Astrocyte (in vitro differentiated cells and primary cell): ENCODE measurements at regions not wholly inside any gene's neighbourhood (a gene's known extent, or its start where the extent isn't known, plus 50 kb on each side); places are given as distances from the start of the nearest gene placed in this dataset.

ENCODE experiments used
- DNase-seq: peaks from one replicate; pipeline ENCODE4 v3.0.0-alpha.2; 2010; ENCODE audit warnings: low read depth
- FAIRE-seq: peaks from 2 replicates; lab custom pipeline; 2011; peaks lifted over from hg19 to GRCh38; lab: Jason Lieb, UNC
- H2AFZ ChIP-seq: 2 replicates; pipeline ENCODE4 v1.6.0; 2012; ENCODE audit warnings: low read depth, low read length, inconsistent platforms
- H3K27ac ChIP-seq: 2 replicates; pipeline ENCODE4 v1.5.1; 2011; ENCODE audit warnings: low read depth, low read length, inconsistent platforms
- H3K27me3 ChIP-seq: 2 replicates; pipeline ENCODE4 v1.6.0; 2011; ENCODE audit warnings: low read length, inconsistent platforms; ENCODE audit not compliant: insufficient read depth
- H3K36me3 ChIP-seq: 2 replicates; pipeline ENCODE4 v1.5.1; 2011; ENCODE audit warnings: low read length, inconsistent platforms; ENCODE audit not compliant: insufficient read depth
- H3K4me1 ChIP-seq: 2 replicates; pipeline ENCODE4 v1.5.1; 2011; ENCODE audit warnings: low read length, inconsistent platforms; ENCODE audit not compliant: insufficient read depth
- H3K4me2 ChIP-seq: 2 replicates; pipeline ENCODE4 v1.6.0; 2012; ENCODE audit warnings: low read length, inconsistent platforms
- H3K4me3 ChIP-seq: 2 replicates; pipeline ENCODE4 v1.5.1; 2011; ENCODE audit warnings: low read depth, mild to moderate bottlenecking, low read length, inconsistent platforms; ENCODE audit not compliant: insufficient read depth
- H3K79me2 ChIP-seq: 2 replicates; pipeline ENCODE4 v1.6.0; 2012; ENCODE audit warnings: mild to moderate bottlenecking, low read length, inconsistent platforms; ENCODE audit not compliant: insufficient read depth
- H3K9ac ChIP-seq: 2 replicates; pipeline ENCODE4 v1.6.0; 2012; ENCODE audit warnings: mild to moderate bottlenecking, low read length, inconsistent platforms
- H3K9me3 ChIP-seq: 2 replicates; pipeline ENCODE4 v1.5.1; 2012; ENCODE audit warnings: low read depth, mild to moderate bottlenecking, low read length, inconsistent platforms; ENCODE audit not compliant: insufficient read depth
- H4K20me1 ChIP-seq: 2 replicates; pipeline ENCODE4 v1.6.0; 2012; ENCODE audit warnings: low read length, inconsistent platforms; ENCODE audit not compliant: insufficient read depth
- H3K27ac Mint-ChIP-seq: one replicate; pipeline ENCODE4 v1.8.0; 2021; ENCODE audit warnings: mild to moderate bottlenecking, mixed read lengths; ENCODE audit not compliant: unreplicated experiment
- H3K27me3 Mint-ChIP-seq: one replicate; pipeline ENCODE4 v1.8.0; 2021; ENCODE audit warnings: low read depth, mixed read lengths; ENCODE audit not compliant: unreplicated experiment
- H3K36me3 Mint-ChIP-seq: one replicate; pipeline ENCODE4 v1.8.0; 2021; ENCODE audit warnings: low read depth, mixed read lengths; ENCODE audit not compliant: unreplicated experiment
- H3K4me1 Mint-ChIP-seq: one replicate; pipeline ENCODE4 v1.8.0; 2021; ENCODE audit warnings: low read depth, mixed read lengths; ENCODE audit not compliant: unreplicated experiment
- H3K4me3 Mint-ChIP-seq: one replicate; pipeline ENCODE4 v1.8.0; 2021; ENCODE audit warnings: mild to moderate bottlenecking, moderate library complexity, mixed read lengths; ENCODE audit not compliant: unreplicated experiment
- H3K9me3 Mint-ChIP-seq: one replicate; pipeline ENCODE4 v1.8.0; 2021; ENCODE audit warnings: mild to moderate bottlenecking, mixed read lengths; ENCODE audit not compliant: unreplicated experiment
- CTCF ChIP-seq: IDR thresholded peaks from 2 replicates; pipeline ENCODE4 v1.5.1; 2011; ENCODE audit warnings: low read depth, mild to moderate bottlenecking, inconsistent platforms, low read length, moderate library complexity; ENCODE audit not compliant: insufficient read depth
- EZH2 ChIP-seq: IDR thresholded peaks from 2 replicates; pipeline ENCODE4 v1.6.1; 2012; ENCODE audit warnings: mild to moderate bottlenecking, low read length, inconsistent platforms; ENCODE audit not compliant: insufficient read depth

- Histone ChIP-seq H3K36me3 (no peaks in the 10 kb centered on the region), H3K27me3 (no peaks in the 10 kb centered on the region), H4K20me1 (no peaks in the 10 kb centered on the region), H3K79me2 (no peaks in the 10 kb centered on the region), H3K9me3 (no peaks in the 10 kb centered on the region), H2AFZ (no peak overlapping the region), H3K27ac (no peak overlapping the region), H3K4me2 (no peak overlapping the region), H3K4me1 (no peaks in the 10 kb centered on the region), H3K9ac (no peak overlapping the region), H3K4me3 (no peak overlapping the region)
- Mint-ChIP-seq H3K36me3 (no peaks in the 10 kb centered on the region), H3K4me3 (no peak overlapping the region), H3K4me1 (peaks cover 14% of the 10 kb centered on the region), H3K27me3 (peaks cover 4% of the 10 kb centered on the region), H3K27ac (no peak overlapping the region), H3K9me3 (no peaks in the 10 kb centered on the region)
- DNase-seq (no peak), FAIRE-seq (no peak)
- TF ChIP-seq EZH2: no peak
- TF ChIP-seq CTCF: no peak
Observed at GRCh38 chr10:111473361-111473760, 396.5 kb downstream of the ADRA2A start.

- H3K9me3 ChIP-seq: no peaks in the 10 kb centered on the region
- no peak overlapping the region for H3K27ac Mint-ChIP-seq
- peaks cover 15% of the 10 kb centered on the region for H3K4me1 Mint-ChIP-seq
- H3K4me3 ChIP-seq: no peak overlapping the region
- DNase-seq (no peak), FAIRE-seq (no peak)
- H4K20me1 ChIP-seq: no peaks in the 10 kb centered on the region
- H3K9me3 Mint-ChIP-seq: no peaks in the 10 kb centered on the region
- no peak overlapping the region for H3K27ac ChIP-seq
- H3K4me3 Mint-ChIP-seq: no peak overlapping the region
- H3K36me3 Mint-ChIP-seq: no peaks in the 10 kb centered on the region
- TF ChIP-seq EZH2: no peak
- no peak for TF ChIP-seq CTCF
- H3K4me1 ChIP-seq: no peaks in the 10 kb centered on the region
- H2AFZ ChIP-seq: no peak overlapping the region
- no peak overlapping the region for H3K4me2 ChIP-seq
- H3K27me3 ChIP-seq: no peaks in the 10 kb centered on the region
- H3K9ac ChIP-seq: no peak overlapping the region
- no peaks in the 10 kb centered on the region for H3K79me2 ChIP-seq
- no peaks in the 10 kb centered on the region for H3K36me3 ChIP-seq
- no peaks in the 10 kb centered on the region for H3K27me3 Mint-ChIP-seq
Observed at GRCh38 chr10:111474786-111475185, 398.0 kb downstream of the ADRA2A start.

- no peak overlapping the region for H3K4me3 Mint-ChIP-seq
- Histone ChIP-seq H4K20me1 (no peaks in the 10 kb centered on the region), H3K9me3 (no peaks in the 10 kb centered on the region), H3K9ac (no peak overlapping the region), H3K4me3 (no peak overlapping the region), H3K4me1 (no peaks in the 10 kb centered on the region), H3K36me3 (no peaks in the 10 kb centered on the region), H3K4me2 (no peak overlapping the region), H2AFZ (no peak overlapping the region), H3K27ac (no peak overlapping the region), H3K79me2 (no peaks in the 10 kb centered on the region), H3K27me3 (no peaks in the 10 kb centered on the region)
- DNase-seq: peak; percentile 77
- no peaks in the 10 kb centered on the region for H3K9me3 Mint-ChIP-seq
- no peak for FAIRE-seq
- H3K4me1 Mint-ChIP-seq: peaks cover 23% of the 10 kb centered on the region
- peak overlapping the region; percentile 80 for H3K27ac Mint-ChIP-seq
- TF ChIP-seq EZH2 (no peak), CTCF (no peak)
- H3K27me3 Mint-ChIP-seq: no peaks in the 10 kb centered on the region
- H3K36me3 Mint-ChIP-seq: no peaks in the 10 kb centered on the region
Observed at GRCh38 chr10:111475720-111476119, 398.9 kb downstream of the ADRA2A start.
